Neutrophil (primary cell): ENCODE measurements at regions not wholly inside any gene's neighbourhood (a gene's known extent, or its start where the extent isn't known, plus 50 kb on each side); places are given as distances from the start of the nearest gene placed in this dataset.

ENCODE experiments used
- H3K27ac ChIP-seq: fragments of 200-600 bp; sonication (generic); 2 replicates; pipeline ENCODE4 v1.5.1; 2016; ENCODE audit warnings: mild to moderate bottlenecking, moderate library complexity
- H3K27me3 ChIP-seq: fragments of 200-600 bp; sonication (generic); 2 replicates; pipeline ENCODE4 v1.6.0; 2016; ENCODE audit warnings: mild to moderate bottlenecking
- H3K36me3 ChIP-seq: fragments of 200-600 bp; sonication (generic); 2 replicates; pipeline ENCODE4 v1.5.1; 2017
- H3K4me1 ChIP-seq, 2 experiments: fragments of 200-600 bp in 1 of 2; sonication (generic) in 1 of 2; 1 replicate in 1 of 2; 2 replicates in 1 of 2; pipeline versions ENCODE4 v1.5.1 to v1.6.1; 2013 to 2016; ENCODE audit warnings: low read depth in 1 of 2, low read length in 1 of 2, mild to moderate bottlenecking in 1 of 2, moderate library complexity in 1 of 2; ENCODE audit not compliant: control insufficient read depth in 1 of 2, insufficient read depth in 1 of 2
- H3K4me3 ChIP-seq, 2 experiments: fragments of 200-600 bp in 1 of 2; sonication (generic) in 1 of 2; 1 replicate in 1 of 2; 2 replicates in 1 of 2; pipeline ENCODE4 v1.5.1; 2013 to 2016; ENCODE audit warnings: low read depth in 1 of 2, low read length in 1 of 2, mild to moderate bottlenecking in 1 of 2, moderate library complexity in 1 of 2
- H3K9me3 ChIP-seq: fragments of 200-600 bp; sonication (generic); 2 replicates; pipeline ENCODE4 v1.5.1; 2016
- TF ChIP-seq, protein P1 (sequence below): fragments of 200-600 bp; sonication (generic); IDR thresholded peaks from 2 replicates; pipeline ENCODE4 v1.5.1; 2016; ENCODE audit warnings: antibody characterized with exemption

DNA sequence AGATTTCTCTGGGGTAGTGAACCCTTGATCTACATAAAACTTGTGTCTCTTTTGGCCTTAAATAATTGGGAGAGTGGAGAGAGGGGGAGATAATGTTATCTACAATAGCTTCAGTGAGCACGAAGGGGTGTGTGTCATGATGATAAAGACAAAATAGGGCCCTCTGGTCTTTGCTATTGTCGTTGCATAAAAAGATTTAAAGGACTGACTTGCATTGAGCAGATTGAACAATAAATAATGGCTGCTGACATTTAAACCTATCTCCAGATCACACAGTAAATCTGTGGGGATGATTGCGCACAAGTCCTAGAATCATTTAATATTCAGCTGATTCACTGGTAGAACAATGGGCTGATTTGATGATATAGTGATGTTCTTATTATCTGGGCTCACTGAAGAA lies 71.3 kb upstream of the GAP43 start:
- Histone ChIP-seq H3K9me3 (no peaks in the 10 kb centered on the region), H3K4me1 (no peaks in the 10 kb centered on the region), H3K36me3 (no peaks in the 10 kb centered on the region), H3K4me3 (no peak overlapping the region), H3K27ac (no peak overlapping the region), H3K27me3 (no peaks in the 10 kb centered on the region)
- TF ChIP-seq, protein P1, sequence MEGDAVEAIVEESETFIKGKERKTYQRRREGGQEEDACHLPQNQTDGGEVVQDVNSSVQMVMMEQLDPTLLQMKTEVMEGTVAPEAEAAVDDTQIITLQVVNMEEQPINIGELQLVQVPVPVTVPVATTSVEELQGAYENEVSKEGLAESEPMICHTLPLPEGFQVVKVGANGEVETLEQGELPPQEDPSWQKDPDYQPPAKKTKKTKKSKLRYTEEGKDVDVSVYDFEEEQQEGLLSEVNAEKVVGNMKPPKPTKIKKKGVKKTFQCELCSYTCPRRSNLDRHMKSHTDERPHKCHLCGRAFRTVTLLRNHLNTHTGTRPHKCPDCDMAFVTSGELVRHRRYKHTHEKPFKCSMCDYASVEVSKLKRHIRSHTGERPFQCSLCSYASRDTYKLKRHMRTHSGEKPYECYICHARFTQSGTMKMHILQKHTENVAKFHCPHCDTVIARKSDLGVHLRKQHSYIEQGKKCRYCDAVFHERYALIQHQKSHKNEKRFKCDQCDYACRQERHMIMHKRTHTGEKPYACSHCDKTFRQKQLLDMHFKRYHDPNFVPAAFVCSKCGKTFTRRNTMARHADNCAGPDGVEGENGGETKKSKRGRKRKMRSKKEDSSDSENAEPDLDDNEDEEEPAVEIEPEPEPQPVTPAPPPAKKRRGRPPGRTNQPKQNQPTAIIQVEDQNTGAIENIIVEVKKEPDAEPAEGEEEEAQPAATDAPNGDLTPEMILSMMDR = no peak

DNA sequence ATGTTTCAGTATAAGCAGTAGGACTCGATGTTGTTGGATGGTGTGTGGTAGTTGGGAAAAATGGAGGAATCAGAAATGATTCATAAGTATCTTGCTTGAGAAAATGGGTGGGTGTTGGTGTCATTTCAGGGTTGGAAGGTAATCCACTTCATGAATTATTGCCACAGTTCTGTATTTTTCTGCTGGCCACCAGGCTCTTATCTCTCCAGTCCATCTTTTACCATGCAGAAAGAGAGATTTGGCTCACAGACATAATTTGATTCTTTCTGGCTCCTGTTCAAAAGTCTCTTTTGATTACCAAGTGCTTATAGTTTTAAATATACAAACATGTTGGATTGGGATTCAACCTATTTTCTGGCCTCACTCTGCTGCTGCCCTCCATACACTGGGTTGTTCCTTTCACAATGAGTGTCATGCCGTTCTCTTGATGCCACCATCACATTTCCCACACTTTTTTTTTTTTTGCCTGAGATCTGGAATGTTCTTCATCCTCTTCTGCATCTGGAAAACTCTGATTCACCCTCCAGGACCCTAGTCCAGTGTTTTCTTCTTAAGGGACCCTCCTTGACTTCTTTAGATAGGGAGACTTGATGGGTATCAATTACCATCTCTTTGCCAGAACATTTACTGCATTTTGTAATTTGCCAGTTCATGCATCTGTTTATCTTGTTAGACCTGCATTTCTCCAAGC lies 69.4 kb upstream of the GAP43 start:
- H3K4me1 ChIP-seq = no peaks in the 10 kb centered on the region
- TF ChIP-seq, protein P1 = no peak
- H3K27ac ChIP-seq = no peak overlapping the region
- H3K36me3 ChIP-seq = no peaks in the 10 kb centered on the region
- no peak overlapping the region for H3K4me3 ChIP-seq
- H3K9me3 ChIP-seq = no peaks in the 10 kb centered on the region
- no peaks in the 10 kb centered on the region for H3K27me3 ChIP-seq

DNA sequence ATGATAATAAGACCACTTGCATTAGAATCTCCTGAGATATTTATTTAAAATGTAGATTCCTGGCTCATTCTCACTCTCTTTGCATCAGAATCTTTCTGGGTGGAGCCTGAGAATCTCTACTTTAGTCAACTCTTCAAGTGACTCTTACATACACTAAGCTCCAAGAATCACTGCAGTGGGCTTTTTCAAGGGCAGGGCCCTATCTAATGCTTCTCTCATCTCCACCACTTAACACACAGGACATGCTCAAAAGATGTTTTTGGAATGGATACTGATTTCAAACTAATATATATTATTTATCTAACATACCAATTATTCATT lies 68.9 kb upstream of the GAP43 start:
- TF ChIP-seq, protein P1 = no peak
- Histone ChIP-seq H3K9me3 (no peaks in the 10 kb centered on the region), H3K4me1 (no peaks in the 10 kb centered on the region), H3K36me3 (no peaks in the 10 kb centered on the region), H3K27me3 (no peaks in the 10 kb centered on the region), H3K27ac (no peak overlapping the region), H3K4me3 (no peak overlapping the region)

DNA sequence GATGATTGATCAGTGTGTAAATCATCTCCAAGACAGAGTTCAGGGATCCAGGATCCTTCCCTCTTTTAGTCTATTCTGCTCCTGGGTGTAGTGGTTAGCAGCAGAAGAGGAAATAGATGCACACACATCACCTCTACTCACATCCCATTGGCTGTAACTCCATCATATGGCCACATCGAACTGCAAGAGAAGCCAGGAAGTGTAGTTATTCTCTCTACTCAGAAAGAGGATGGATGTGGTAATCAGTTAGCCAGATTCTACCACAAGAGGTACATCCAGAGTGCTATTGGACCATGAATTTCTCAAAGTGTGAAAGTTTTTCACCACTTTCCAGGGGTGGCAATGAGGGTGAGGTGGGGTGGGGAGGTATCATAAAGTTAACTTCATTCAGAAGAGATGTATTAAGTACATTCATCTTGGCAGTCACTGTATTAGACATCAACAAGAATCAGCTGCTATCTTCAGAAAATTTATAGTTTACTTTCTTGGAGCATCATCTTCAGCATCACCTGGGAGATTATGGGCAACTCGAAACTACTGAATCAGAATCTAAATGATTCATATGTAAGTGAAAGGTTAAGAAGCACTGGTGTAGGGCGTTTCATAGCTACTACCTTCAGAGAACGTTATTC lies 60.6 kb upstream of the GAP43 start:
- no peaks in the 10 kb centered on the region for H3K36me3 ChIP-seq
- no peak overlapping the region for H3K4me3 ChIP-seq
- H3K27ac ChIP-seq = no peak overlapping the region
- TF ChIP-seq, protein P1 = no peak
- no peaks in the 10 kb centered on the region for H3K9me3 ChIP-seq
- no peaks in the 10 kb centered on the region for H3K4me1 ChIP-seq
- H3K27me3 ChIP-seq = no peaks in the 10 kb centered on the region

DNA sequence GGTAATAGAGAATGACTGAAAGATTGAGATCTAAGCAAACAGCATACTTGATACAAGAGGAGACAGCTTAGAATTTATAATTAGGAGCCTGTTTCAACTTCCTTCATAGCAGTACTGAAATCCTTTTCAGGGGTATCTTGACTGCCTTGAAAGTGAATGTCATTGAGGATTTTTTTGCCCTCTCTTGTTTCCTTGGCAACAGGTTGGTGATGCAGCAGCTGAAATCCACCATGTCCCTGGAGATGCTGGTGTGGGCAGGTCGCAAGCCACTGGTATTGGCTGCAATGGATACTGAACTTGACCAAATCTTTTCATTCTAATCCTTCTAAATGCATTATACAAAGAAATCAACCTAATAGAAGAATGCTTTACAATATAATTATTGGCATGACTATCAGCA lies 59.3 kb upstream of the GAP43 start:
- Histone ChIP-seq H3K27me3 (no peaks in the 10 kb centered on the region), H3K4me3 (no peak overlapping the region), H3K36me3 (no peaks in the 10 kb centered on the region), H3K27ac (no peak overlapping the region), H3K9me3 (no peaks in the 10 kb centered on the region), H3K4me1 (no peaks in the 10 kb centered on the region)
- TF ChIP-seq, protein P1 = no peak
